GM10248 (cell line): ENCODE measurements at regions not wholly inside any gene's neighbourhood (a gene's known extent, or its start where the extent isn't known, plus 50 kb on each side); places are given as distances from the start of the nearest gene placed in this dataset.

Experiments used
- CTCF ChIA-PET: fragments of 300-600 bp; sonication (Branson Sonifier 250); formaldehyde crosslinking; extraction: SDS; loops from one replicate; lab custom pipeline; 2021; ENCODE audit warnings: antibody characterized with exemption; lab: Yijun Ruan, JAX
- POLR2A ChIA-PET: fragments of 350-650 bp; sonication (Branson Sonifier 250); formaldehyde crosslinking; extraction: SDS; loops from one replicate; lab custom pipeline; 2020; ENCODE audit warnings: antibody characterized with exemption; lab: Yijun Ruan, JAX
- DNase-seq: peaks from one replicate; pipeline ENCODE4 v3.0.0; 2012; ENCODE audit errors: extremely low spot score
- TF ChIP-seq, protein P1 (sequence below): IDR thresholded peaks from 2 replicates; pipeline ENCODE4 v1.5.1; 2012; ENCODE audit warnings: mild to moderate bottlenecking, low read depth; ENCODE audit errors: extremely low read depth, missing control alignments, control extremely low read depth

DNA sequence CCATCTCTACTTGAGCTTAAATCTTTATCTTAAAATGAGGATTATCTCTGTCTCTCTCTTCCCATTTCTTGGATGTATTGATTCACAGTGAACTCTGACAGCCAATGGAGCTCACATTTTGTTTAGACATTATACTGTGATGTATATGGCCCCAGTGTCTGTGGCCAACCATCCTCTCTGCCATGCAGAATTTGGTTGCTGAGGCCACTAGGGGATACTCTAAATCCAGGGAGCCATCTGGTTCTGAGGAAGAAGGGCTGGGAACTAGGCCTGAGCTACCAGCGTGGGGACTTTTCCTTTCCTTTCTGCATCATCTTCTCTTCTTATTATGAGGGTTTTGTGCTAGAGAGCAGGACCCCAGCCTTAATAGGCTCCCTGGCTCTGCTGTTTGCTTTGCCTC lies 59.1 kb upstream of the RIPOR2 start:
- no peak for DNase-seq
- CTCF ChIA-PET, result interaction anchor here (0.8 to 8.3 kb wide), 13 partner anchors 11 to 139 kb away, joined by 3 to 156 read pairs (median 5); partner anchors contain the start of gene RIPOR2
- POLR2A ChIA-PET, result no interaction called here
- TF ChIP-seq, protein P1, sequence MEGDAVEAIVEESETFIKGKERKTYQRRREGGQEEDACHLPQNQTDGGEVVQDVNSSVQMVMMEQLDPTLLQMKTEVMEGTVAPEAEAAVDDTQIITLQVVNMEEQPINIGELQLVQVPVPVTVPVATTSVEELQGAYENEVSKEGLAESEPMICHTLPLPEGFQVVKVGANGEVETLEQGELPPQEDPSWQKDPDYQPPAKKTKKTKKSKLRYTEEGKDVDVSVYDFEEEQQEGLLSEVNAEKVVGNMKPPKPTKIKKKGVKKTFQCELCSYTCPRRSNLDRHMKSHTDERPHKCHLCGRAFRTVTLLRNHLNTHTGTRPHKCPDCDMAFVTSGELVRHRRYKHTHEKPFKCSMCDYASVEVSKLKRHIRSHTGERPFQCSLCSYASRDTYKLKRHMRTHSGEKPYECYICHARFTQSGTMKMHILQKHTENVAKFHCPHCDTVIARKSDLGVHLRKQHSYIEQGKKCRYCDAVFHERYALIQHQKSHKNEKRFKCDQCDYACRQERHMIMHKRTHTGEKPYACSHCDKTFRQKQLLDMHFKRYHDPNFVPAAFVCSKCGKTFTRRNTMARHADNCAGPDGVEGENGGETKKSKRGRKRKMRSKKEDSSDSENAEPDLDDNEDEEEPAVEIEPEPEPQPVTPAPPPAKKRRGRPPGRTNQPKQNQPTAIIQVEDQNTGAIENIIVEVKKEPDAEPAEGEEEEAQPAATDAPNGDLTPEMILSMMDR, result no peak

DNA sequence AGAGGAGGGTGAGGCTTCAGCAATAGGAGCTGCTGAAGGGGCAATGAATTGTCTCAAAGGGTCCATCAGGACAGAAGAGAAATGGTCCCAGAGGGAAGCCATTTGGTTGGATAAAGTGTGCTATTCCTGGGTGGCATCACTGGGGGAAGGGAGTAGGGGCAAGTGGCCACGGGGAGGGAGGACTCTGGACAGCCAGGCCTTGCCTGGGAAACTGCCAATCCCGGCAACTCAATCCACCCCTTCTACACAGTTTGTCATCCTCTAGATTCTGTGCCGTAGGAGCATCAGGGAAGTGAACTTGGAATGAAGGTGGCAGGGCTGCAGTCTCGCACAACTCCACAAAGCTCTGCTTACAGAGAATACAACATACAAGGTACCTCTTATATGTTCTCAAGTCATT lies 59.5 kb upstream of the RIPOR2 start:
- no peak for DNase-seq
- POLR2A ChIA-PET, result no interaction called here
- CTCF ChIA-PET, result interaction anchor here (0.8 to 8.3 kb wide), 13 partner anchors 12 to 139 kb away, joined by 3 to 156 read pairs (median 5); partner anchors contain the start of gene RIPOR2

DNA sequence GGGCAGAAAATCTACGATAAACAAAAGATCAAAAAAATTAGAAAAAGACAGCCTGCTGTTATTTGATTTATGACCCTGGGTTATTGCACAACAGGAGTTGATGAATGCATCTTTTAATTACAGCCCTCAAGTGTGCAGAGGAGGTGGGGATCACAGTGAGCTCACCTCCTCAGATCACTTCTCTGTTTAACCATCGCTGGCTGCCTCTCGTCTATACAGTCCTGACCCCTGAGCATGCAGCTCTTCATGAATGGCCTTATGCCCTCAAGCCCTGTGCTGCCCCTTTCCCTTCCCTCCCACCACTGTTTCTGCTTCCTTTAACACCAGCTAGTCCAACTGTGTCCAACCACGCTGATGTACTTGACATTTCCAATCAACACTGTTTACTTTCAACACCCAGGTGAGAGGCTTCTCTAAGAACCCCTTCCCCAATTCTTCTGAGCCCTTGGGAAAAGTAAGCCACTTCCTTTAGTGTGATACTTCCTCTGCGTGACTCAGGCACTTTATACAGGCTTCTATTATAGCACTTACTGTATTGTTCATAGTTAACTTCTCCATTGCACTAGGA lies 60.6 kb upstream of the RIPOR2 start:
- ChIA-PET CTCF (interaction anchor here (1.2 to 8.3 kb wide), 4 partner anchors 17 to 140 kb away, joined by 5 to 156 read pairs (median 11); partner anchors contain the start of gene RIPOR2), POLR2A (no interaction called here)
- TF ChIP-seq, protein P1, result no peak
- no peak for DNase-seq

More for the DNA sequence above, 59.5 kb upstream of the RIPOR2 start:
- TF ChIP-seq, protein P1, result no peak

DNA sequence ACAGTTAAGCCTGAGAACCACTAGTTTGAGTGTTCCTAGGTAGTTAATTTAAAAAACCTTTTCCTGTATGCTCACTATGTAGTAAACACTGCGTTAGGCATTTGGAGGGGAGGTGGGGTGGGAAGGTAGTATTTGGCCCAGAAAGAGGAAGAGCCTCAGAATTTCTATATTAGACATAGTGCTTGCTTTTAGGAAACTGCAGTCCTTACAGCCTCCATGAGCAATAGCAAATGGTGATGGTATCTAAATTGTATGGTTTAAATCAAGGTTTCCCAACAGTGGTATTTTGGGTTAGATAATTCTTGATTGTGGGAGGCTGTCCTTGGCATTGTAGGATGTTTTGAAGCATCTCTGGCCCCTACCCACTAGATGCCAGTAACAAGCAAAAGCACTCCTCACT lies 61.5 kb upstream of the RIPOR2 start:
- no peak for DNase-seq
- ChIA-PET CTCF (interaction anchor here (0.7 kb wide), 1 partner anchor 73 kb away, joined by 3 read pairs; no protein-coding TSS in a partner anchor), POLR2A (no interaction called here)
- TF ChIP-seq, protein P1, result no peak

DNA sequence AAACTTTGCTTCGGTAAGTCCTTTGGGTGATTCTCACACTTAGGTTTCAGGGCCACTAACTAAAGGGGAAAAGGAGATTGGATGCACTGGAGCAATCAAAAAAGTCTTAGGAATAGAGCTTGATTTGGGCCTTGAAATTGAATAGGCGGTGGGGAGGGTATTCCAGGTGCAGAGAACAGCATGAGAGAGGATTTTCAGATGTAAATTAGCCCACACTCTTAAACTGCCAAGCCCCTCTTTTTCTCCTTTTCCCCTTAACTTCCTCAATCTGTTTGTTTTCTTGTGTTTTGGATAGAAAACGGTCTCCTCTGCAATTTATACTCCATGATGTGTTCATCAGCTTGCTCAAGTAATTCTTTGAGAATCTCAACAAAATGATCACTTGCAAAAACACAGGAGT lies 62.1 kb upstream of the RIPOR2 start:
- DNase-seq, result no peak
- POLR2A ChIA-PET, result no interaction called here
- CTCF ChIA-PET, result interaction anchor here (2.5 kb wide), 1 partner anchor 30 kb away, joined by 10 read pairs; no protein-coding TSS in a partner anchor
- TF ChIP-seq, protein P1, result no peak

DNA sequence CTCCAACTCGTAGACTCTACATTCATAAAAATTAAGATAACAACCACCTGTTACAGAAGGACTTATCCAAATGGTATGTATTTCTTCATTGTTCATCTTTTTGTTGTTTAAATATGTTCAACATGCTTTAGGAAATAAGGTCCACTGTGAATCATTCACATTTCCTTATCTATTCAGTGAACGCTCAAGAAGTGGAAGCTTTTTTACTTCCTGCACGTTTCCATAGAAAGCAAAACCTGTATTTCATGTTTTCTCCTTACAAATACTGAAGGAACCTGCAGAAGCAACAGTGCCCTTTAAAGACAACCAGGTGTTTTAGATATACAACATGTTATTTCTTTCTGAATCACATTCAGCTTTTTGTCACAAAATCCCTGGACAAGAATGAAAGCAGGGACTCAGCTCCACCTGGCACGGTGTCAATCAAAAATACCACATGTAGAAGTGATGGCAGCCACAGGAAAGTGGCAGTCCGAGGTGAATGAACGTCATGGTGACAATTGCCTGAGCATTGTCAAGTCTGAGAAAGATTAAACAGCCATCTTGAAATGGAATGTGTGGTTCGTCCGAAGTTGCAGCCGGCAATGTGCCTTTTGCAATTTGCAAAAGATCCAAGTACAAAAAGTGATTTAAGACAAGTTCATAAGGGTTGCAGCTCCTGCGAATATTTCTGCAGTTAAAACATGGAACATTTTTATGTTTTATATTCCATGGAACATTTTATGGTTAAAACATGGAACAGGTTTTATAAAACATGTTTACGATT lies 66.7 kb upstream of the RIPOR2 start:
- ChIA-PET POLR2A (no interaction called here), CTCF (interaction anchor here (1.4 to 7.3 kb wide), 3 partner anchors 11 to 146 kb away, joined by 4 to 67 read pairs (median 8); no protein-coding TSS in a partner anchor)
- TF ChIP-seq, protein P1, result no peak
- DNase-seq, result no peak
